GM13976 (cell line): ENCODE measurements at regions not wholly inside any gene's neighbourhood (a gene's known extent, or its start where the extent isn't known, plus 50 kb on each side); places are given as distances from the start of the nearest gene placed in this dataset.

Source experiments
- DNase-seq: peaks from one replicate; pipeline ENCODE4 v3.0.0; 2012; ENCODE audit warnings: low spot score
- CTCF ChIP-seq: IDR thresholded peaks from 2 replicates; pipeline ENCODE4 v1.5.1; 2012; ENCODE audit warnings: borderline replicate concordance, mild to moderate bottlenecking; ENCODE audit not compliant: insufficient read depth; ENCODE audit errors: extremely low read depth, missing control alignments, control extremely low read depth
- in situ Hi-C: fragments of 300-500 bp; cut with MboI; formaldehyde crosslinking; loops from one replicate; pipeline ENCODE4 v1.12.0; 2022; ENCODE audit warnings: low sequenced_read_pairs, mixed read lengths, inconsistent platforms; ENCODE audit not compliant: unreplicated experiment

- in situ Hi-C loops = no loop called here
- DNase-seq = no peak
- no peak for TF ChIP-seq CTCF
Measured at GRCh38 chr7:46713868-46714596, 793.0 kb upstream of the IGFBP3 start.

GRCh38 chr7:46710927-46711326 lies 789.9 kb upstream of the IGFBP3 start:
- no peak for DNase-seq
- in situ Hi-C loops = no loop called here
- no peak for TF ChIP-seq CTCF

- in situ Hi-C loops = no loop called here
- no peak for DNase-seq
- TF ChIP-seq CTCF = no peak
Measured at GRCh38 chr7:46707973-46708372, 786.9 kb upstream of the IGFBP3 start.

GRCh38 chr7:46705386-46706255 lies 784.5 kb upstream of the IGFBP3 start:
- TF ChIP-seq CTCF = no peak
- in situ Hi-C loops = no loop called here
- DNase-seq = no peak

- in situ Hi-C loops = no loop called here
- TF ChIP-seq CTCF = no peak
- no peak for DNase-seq
Measured at GRCh38 chr7:46696741-46697140, 775.7 kb upstream of the IGFBP3 start.

- in situ Hi-C loops = no loop called here
- no peak for TF ChIP-seq CTCF
- no peak for DNase-seq
Measured at GRCh38 chr7:46695051-46695708, 774.1 kb upstream of the IGFBP3 start.
